T-helper 9 cell (primary cell): ENCODE measurements at regions not wholly inside any gene's neighbourhood (a gene's known extent, or its start where the extent isn't known, plus 50 kb on each side); places are given as distances from the start of the nearest gene placed in this dataset.
"Not testable (repeated sequence)": the region's sequence is repeated elsewhere in the genome, so short reads cannot be mapped to it uniquely, and the experiment has no call there.

ENCODE experiments used
- DNase-seq: peaks from one replicate; pipeline ENCODE4 v3.0.0-alpha.2; 2020

DNA sequence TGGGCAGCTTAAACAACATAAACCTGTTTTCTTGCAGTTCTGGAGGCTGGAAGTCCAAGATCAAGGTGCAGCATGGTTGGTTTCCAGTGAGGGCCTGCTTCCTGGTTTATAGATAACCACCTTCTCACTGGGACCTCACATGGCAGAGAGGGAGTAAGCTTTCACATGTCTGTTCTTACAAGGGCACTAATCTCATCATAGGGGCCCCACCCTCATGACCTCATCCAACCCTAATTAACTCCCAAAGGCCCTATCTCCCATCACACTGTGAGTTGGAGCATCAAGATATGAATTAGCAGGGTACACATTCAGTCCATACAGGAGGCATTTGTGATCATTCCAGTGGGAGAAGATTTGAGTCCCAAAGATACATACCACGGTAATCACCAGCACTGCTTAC, 50.5 kb upstream of the GRIN2A start:
- DNase-seq = no peak

DNA sequence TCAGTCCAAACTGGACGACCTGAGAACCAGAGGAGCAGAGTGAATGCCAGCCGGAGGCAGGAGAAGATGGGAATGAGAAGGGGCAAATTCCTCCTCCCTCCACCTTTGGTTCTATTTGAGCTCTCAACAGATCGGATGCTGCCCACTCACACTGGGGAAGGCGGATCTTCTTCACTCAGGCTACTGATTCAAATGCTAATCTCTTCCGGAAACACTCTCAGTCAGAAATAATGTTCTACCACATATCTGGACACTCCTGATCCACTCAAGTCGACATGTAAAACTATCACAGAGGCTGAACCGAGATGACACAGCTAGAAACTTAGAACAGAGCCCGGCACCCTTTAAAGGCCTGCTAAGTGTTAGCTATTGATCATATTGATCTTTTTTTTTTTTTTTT, 57.4 kb upstream of the GRIN2A start:
- no peak for DNase-seq

DNA sequence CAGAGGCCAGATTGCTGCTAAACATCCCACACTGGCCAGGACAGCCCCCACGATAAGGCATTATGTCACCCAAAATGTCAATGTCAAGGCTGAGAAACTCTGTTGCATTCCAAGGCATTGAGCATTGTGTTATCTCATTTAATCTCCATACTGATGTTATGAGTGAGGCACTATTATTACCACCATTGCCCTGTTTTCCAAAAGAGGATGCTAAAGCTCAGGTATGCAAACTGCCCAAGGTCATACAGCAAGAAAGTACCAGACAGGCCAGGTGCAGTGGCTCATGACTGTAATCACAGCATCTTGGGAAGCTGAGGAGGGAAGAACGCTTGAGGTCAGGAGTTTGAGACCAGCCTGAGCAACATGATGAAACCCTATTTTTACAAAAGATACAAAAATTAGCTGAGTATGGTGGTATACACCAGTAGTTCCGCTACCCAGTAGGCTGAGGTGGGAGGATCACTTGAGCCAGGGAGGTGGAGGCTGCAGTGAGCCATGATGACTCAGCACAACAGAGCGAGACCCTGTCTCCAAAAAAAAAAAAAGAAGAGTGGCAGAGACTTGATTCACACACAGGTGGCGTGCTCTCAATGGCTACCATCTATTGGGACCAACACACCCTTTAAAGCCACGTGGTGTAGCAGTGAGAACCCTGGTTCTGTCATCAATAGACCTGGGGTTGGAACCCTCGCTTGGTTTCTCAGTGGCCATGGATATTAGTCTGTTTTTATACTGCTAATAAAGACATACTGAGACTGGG, 58.8 kb upstream of the GRIN2A start:
- no peak for DNase-seq

DNA sequence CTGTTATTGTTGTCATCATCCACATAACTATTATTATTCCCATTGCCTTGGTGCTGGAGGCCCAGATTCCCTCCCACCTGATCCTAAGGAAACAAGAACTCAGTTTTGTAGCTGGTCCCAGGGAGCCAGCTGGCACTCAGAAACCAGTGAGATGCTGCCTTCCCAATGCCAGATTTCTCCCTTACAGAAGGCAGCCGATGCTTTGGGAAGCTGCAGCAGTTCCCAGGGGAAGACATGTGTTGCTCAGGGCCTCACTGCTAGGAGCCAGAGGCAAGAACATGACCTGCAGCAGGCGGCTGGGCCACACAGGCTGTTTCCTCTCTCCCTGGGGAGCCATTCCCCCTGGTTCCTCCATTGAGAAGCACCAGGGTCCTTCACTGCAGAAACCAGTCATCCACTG, 59.9 kb upstream of the GRIN2A start:
- DNase-seq = no peak

DNA sequence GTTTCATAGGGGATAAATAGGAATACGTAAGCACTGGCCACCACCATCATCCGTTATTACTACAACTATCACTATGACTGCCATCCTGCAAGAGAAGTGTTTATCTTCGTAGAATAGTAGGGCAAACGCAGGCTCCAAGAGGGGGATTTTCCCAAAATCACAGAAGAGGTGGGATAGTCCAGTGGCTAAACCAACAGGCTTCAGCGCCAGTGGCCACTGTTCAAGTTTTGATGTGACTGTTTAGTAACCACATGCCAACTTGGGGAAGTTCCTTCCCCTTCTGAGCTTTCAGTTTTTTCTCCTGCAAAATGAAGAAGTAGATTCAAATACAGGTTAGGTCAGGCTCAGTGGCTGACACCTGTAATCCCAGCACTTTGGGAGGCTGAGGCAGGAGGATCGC, 60.7 kb upstream of the GRIN2A start:
- no peak for DNase-seq

DNA sequence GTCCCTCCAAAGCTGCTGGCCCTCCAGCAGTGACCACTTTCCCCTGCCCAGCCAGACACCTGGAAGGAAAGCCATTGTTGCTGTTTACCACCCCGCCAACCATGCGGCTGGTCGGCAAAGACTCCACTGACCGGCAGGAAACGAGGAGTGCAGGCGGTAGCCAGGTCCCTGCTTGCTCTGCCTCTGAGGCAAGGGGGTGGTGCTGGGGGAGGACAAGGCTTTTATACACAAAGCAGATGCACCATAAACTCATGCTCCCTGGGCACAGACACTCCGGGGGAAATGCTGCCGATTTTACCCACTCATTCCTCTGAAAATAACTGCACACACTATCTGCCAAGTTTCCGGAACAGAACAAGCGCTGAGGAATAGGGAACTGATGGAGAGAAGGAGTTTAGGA, 62.8 kb upstream of the GRIN2A start:
- no peak for DNase-seq

DNA sequence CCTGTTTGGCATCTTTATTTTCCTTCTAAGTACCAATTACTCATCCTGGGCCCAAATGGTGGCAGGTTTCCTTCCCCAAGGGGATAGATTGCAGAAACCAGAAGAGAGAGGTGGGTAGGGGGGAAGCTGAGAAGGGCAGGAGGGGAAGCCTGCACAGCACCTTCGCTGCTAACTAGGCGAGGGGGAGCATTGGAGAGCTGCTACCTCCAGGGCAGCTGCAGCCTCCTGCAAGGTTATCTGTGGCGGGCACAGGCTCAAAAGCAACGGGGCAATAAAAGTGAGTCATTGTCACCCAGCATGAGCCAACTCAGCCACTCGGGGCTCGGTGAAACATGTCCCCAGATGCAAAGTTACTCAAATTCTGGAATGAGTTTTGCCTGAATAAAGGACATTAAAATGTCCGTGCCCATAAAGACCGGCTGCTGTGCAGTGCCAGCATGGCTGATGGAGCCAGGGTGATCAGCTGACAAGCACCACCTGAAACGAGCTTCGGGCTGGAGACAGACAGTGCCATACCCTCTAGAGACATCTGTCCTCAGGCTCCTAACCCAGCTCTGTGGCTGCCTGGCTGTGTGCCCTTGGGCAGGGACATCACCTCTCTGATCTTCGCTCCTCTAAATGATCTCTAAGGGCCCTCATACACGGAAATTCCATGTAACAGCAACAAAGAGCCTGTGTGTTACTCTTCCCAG, 68.1 kb upstream of the GRIN2A start:
- no peak for DNase-seq

DNA sequence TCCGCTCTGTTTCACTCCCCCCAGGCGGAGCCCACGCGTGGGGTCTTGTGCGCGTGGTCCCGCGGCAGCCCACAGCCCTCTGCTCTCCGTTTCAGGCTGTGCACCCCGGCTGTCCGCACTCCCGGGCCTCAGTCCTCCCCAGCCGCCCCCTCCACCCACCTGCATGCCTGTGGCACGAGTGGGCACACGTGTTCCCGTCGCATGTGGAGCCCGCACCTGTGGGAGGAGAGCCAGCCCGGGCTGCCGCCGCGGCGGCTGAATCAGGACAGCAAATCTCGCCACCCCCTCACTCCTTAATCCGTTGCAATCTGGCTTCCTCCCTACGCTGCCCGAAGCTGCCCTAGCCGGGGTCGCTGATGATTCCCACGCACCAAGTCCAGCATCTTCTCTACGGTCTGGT, 69.9 kb upstream of the GRIN2A start:
- DNase-seq = no peak

DNA sequence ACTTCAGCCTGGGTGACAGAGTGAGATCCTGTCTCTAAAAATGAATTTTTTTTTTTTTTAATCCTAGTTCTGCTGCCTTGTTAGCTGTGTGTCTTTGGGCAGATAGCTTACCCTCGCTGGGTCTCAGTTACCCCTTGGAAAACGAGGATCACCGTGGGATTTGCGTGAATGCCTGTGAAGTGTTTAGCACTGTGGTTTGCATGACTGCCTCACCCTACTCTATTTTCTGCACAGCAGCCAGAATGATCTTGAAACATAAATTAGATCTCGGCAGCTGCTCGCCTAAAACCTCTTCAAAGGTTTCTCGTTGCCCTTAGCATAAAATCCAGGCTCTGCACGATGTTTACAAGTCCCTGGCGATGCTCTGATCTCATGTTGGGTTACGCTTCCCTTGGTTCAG, 71.2 kb upstream of the GRIN2A start:
- no peak for DNase-seq

DNA sequence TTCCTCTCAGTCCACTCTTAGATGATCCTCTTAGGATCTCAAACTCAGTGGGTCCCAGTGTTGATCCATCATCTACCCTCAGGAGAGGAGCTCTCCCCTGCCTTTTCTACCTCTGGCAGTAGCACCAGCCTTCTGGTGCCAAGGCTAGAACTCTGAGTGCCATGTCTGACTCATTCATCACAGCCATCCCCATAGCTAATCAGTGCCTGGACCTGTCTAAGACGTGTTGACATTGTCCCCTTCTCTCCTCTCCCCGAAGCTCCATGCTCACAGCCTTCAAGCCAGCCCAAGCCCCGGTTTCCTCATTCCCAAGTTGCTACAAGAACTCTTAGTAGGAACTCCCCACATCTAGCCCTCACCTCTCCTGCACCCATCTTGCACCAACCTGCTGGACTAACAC, 73.5 kb upstream of the GRIN2A start:
- DNase-seq = no peak

DNA sequence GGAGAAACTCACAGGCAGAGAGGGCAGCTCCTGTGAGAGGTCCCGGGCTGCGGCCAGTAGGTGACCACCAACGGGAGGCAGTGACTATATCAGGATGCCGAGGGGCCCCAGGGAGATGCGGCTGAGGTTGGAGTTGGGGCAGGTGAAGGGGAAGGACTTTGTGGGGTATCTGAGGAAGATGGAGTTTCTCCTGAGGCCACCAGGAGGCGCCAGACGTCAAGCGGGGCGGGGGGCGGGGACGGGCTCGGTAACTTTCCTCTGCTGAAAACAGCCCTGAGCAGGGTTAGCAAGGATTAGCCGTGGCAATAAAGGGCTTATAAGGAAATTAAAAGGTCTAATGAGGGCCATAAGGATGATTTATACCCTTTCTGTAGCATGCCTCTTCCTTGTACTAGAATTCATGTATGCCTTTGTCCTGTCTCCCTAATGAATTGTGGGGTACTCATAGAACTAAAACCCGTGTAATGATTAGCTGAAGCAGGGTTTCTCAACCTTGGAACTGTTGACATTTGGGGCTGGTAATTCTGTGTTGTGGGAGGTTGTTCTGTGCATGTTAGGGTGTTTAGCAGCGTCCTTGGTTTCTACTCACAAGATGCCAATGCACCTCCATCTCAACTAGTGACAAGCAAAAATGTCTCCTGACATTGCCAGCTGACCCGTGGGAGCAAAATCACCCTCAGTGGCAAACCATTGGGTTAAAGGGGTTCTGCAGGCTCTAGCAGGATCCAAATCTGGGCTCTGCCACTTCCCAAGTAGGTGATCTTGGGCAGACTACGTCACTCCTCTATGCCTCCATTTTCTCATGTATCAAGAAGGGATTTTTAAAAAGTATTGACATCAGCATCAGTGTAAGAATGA, 74.8 kb upstream of the GRIN2A start:
- peak; percentile 44 for DNase-seq

DNA sequence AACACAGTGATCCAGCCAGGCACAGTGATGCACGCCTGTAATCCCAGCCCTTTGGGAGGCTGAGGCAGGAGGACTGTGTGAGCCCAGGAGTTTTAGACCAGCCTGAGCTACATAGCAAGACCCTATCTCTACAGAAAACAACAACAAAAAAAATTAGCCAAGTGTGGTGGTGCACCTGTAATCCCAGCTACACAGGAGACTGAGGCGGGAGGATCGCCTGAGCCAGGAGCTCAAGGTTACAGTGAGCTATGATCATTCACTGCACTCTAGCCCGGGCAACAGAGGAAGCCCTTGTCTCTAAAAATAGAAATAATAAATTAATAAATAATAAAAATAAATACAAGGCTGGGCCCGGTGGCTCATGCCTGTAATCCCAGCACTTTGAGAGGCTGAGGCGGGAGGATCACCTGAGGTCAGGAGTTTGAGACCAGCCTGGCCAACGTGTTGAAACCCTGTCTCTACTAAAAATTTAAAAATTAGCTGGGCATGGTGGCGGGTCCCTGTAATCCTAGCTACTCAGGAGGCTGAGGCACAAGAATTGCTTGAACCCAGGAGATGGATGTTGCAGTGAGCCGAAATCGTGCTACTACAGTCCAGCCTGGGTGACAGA, 75.5 kb upstream of the GRIN2A start:
- not testable (repeated sequence) for DNase-seq

DNA sequence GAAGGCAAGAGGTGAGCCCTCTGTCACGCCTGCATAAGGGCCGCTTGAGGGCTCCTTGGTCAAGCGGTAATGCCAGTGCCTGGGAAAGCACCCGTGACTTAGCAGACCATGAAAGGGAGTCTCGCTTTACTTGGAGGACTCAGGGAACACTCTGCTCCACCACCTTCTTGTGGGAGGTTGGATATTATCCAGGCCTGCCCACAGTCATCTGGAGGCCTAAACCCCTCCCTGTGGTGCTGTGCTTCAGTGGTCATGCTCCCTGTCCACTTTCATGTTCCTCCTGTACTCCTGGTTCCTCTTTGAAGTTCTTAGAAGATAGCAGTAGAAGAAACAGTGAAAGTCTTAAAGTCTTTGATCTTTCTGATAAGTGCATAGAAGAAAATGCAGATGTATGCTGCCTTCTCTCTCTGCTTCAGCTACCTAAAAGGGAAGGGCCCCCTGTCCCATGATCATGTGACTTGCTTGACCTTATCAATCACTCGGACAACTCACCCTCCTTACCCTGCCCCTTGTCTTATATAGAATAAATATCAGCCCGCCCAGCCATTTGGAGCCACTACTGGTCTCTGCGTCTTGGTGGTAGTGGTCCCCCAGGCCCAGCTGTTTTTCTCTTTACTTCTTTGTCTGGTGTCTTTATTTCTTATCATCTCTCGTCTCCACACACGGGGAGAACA, 76.8 kb upstream of the GRIN2A start:
- not testable (repeated sequence) for DNase-seq

DNA sequence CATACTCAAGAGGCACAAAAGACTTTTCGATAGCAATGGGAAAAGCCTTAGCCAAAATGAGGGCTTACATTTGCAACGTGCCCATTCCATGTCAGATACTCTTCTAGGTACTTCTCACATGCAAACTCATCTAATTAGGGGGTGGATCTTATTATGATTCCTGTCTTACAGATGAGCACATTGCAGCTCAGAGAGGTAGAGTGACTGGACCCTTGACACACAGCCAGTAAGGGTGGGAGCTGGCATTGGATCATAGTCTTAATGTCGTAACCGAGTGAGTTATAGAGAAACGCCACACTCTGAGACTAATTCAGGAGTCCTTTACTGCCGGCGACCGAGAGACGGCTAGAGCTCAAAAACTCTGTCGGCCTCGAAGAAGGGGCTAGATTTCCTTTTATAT, 78.8 kb upstream of the GRIN2A start:
- no peak for DNase-seq

DNA sequence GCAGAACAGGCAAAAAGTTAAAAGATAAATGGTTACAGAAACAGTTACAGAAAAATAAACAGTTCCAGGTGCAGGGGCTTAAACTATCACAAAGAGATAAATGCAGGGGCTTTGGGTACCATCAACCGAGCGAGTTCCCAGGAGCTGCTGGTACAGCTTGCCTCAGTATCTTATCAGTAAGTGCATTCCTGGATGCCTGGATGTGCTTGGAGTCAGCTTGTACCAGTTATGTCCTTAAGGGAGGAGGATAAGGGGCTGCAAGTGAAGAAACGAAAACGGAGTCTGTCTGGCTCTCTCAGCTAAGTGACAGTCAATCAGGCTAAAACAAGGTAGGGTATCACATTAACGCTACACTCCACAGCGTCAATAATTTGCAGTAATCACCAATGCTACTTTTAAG, 79.3 kb upstream of the GRIN2A start:
- not testable (repeated sequence) for DNase-seq

DNA sequence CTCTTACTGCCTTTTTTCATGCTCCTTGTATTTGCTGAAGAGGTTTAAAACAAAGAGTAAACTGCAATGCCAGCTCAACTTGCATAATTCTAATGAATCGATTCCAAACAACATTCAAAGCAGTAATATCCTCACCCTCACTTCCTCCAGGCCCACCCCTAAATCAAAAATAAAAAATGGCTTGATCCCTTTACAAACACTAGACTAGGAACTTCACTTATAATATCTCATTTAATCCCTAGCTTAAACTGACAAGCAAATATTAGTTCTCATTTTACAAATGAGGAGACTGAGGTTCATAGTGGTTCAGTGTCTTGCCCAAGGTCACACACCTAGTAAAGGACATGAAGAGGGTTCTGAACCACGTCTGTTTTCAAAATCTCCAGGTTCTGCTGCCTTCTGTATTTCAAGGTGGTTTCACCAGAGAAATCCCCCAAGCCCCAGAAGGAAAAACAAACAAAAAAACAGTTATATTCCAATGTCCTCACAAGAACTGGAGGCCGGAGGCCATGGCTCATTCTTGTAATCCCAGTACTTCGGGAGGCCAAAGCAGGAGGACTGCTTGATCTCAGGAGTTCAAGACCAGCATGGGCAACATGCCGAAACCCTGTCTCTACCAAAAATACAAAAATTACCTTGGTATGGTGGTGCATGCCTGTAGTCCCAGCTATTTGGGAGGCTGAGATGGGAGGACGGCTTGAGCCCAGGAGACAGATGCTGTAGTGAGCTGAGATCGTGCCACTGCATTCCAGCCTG, 80.3 kb upstream of the GRIN2A start:
- no peak for DNase-seq

DNA sequence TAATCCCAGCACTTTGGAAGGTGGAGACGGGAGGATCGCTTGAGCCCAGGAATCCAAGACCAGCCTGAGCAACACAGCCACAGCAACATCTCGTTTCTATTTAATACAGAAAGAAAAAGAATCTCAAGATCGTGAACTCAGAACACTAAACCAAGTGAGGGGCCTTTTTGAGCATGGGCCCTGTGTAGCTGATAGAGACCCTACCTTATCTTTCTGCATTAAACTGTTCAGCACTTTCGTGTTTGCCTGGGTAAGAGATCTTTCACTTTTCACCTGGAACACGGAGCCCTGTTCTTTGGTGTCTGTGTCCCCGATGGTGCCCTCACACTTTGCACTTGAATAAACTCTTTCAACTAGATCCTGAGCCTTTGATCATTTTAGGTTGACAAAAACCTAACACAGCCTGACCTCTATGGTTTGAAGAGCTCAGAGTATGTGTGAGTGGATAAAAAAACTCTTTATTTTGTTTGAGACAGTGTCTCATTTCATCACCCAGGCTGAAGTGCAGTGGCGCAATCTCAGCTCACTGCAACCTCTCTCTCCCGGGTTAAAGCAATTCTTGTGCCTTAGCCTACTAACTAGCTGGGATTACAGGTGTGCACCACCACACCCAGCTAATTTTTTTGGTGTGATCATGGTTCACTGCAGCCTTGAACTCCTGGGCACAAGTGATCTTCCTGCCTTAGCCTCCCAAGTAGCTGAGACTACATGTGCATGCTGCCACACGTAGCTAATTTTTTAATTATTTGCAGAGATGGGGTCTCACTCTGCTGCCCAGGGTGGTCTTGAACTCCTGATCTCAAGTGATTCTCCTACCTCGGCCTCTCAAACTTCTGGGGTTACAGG, 83.8 kb upstream of the GRIN2A start:
- DNase-seq = no peak

DNA sequence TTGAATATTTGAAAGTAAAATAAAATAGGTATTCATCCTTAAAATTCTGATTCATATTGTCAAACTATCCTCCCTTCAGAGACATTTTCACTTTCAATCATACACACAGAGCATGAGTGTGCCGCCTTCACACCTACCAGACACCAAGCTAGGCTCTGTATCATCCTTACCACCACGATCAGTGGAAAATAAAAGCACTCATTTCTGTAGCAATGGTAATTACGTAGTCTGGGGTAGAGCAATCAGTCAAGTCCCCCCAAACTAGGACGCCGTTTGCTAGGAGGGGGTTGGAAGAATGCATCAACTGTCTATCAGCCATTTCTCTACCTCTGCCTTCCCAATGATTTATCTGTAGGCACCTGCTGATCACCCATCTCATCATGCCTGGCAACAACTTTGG, 84.6 kb upstream of the GRIN2A start:
- no peak for DNase-seq

DNA sequence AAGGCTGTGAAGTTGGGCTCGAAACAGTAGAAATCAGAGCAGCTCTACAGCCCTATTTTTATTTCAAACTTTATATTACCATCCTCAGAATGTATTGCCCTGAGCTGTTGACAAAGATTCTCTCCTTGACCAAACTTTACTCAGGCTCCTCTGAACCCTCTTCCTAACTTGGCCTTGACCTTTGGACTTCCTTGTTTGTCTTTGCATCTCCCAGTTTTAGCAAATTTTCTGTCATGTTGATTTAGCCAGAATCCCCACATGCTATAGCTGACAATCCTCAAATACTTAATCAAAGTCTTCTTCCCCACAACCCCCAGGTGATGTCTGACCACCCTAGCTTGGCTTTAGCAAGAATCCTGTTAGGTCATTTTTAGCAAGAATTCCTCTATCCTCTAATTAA, 87.4 kb upstream of the GRIN2A start:
- DNase-seq = no peak

DNA sequence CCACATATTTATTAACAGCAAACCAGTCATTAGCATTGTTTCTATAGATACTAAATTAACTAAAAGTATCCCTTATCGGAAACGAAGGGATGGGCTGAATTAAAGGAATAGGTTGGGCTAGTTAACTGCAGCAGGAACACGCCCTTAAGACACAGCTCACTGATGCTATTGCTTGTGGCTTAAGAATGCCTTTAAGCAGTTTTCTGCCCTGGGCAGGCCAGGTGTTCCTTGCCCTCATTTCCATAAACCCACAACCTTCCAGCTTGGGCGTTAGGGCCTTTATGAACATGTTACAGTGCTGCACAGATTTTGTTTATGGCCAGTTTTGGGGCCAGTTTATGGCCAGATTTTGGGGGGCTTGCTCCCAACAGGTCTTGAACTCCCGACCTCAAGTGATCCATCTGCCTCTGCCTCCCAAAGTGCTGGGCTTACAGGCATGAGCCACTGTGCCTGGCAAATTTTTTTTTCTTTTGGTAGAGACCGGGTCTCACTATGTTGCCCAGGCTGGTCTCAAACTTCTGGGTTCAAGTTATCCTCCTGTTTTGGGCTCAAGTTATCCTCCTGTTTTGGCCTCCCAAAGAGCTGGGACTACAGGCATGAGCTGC, 90.1 kb upstream of the GRIN2A start:
- DNase-seq = not testable (repeated sequence)
